CMK (cell line): ENCODE measurements at regions not wholly inside any gene's neighbourhood (a gene's known extent, or its start where the extent isn't known, plus 50 kb on each side); places are given as distances from the start of the nearest gene placed in this dataset.

Experiments
- DNase-seq: peaks from one replicate; pipeline ENCODE4 v3.0.0-alpha.2; 2010; ENCODE audit warnings: low read depth

DNA sequence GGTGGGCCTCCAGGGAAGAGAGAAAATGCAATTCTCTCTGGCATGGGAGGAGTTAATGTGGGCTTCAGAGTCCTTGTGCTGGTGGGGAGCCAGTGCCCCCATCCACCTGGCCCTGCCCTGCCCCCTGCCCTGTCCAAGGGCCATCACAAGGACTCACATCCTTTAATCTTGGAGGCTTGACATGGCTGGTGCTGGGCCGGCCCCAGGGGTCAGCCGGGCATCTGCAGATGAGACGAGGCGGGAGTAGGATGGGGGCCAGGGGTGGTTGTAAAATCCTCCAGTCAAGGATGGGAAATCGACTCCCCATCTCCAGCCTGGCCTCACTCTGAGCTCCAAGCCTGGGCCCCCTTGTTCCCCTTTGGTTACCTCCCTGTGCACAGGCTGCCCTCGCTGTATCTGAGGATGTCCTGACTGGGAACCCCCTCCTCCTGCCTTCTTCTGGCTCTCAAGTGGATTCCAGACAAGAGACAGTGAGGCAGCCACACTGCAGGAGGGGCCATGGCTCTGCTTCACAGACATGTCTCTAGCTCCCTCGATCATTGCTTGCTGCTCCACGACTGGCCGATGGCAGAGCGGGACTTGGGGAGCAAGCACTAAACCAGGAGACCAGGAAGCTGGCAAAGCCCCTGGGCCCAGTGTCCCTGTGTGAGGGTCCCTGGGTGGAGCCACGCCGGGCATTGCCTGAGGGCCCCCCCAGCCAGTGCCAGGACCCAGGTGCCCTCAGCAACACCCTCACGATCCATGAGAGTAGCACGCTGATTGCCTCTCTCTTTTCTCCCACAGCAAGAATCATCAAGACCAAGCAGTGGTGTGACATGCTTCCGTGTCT lies 1120.5 kb downstream of the BRD1 start:
- no peak for DNase-seq

DNA sequence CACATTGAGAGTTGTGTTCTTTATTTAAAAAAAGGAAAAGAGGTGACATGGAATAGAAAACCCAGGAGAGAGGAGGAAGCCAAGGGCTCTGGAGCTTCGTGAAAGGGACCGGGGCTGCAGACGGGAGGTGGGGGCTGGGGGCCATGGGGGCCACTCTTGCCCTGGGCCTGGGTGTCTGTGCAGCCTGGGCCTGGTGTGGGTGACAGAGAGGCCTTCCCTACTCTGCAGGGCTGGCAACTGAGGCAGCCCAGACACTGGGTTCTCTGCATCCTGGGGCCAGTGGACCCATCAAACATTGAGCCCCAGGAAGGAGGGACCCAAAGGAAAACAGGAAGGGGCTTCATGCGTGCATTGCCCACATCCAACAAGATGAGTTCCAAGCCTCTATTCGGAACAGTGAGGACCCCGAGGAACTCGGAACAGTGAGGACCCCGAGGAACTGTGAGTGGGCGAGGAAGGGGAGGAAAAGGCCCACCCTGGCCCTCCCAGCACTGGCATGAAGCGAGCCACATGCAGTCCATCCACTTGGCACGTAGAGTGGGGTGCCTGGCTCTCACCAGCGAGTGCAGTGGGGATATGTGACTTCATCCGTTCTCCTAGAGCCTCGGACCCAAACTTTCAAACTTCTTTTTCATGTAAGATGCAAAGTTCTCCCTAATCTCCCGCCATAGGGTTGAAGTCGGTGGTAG lies 1121.6 kb downstream of the BRD1 start:
- no peak for DNase-seq

DNA sequence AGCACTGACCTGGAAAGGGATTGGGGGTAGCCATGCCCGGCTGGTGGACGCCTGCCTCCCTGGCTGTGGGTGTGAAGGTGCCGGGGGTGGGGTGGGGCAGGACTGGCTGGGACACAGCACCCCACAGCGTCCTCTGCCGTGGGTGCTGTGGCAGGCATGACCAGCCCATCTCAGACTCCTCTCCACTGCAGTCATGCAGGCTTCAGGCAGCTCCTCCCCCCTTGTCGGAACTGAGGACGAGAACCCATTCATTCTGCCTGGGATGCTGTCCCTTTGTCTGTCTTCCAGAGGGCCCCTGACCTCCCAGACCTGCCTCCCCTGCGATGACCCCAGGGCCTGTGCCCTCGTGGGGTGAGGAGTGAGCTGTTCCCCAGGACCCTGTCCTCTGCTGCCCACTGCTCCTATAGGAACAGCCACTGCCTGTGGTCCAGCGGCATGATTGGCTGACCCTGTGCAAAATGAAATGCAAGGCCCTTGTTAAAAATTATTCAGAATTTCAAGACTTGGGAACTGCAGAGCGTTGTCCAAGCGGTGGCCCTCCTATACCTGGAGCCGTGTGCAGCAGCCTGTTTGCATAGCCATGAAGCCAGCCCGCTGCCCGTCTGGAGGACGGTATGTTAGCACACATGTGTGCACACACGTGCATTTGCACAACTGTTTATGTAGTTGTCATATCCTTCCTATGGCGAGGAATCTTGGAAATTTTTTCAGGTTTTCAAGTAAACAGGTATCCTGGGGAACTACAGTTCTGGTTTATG lies 1122.3 kb downstream of the BRD1 start:
- DNase-seq: no peak

DNA sequence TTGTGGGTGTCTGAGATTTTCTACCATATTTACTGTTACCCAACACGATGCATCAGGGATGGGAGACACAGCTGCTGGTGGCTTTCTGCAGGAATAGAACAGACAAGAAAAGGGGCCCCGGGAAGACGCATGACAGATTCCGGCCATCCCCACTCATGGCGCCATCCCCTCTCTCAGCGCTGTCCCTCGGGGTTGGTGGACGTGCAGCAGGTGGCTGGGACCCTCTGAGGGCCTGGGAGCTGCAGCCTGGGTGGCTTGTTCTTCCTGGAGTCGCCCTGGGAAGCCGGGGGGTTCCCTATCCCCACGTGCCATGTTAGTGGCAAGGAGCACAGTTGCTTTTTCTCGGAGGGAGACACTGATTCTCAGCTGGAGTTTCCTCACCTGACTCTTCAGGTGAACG lies 1123.3 kb downstream of the BRD1 start:
- no peak for DNase-seq

DNA sequence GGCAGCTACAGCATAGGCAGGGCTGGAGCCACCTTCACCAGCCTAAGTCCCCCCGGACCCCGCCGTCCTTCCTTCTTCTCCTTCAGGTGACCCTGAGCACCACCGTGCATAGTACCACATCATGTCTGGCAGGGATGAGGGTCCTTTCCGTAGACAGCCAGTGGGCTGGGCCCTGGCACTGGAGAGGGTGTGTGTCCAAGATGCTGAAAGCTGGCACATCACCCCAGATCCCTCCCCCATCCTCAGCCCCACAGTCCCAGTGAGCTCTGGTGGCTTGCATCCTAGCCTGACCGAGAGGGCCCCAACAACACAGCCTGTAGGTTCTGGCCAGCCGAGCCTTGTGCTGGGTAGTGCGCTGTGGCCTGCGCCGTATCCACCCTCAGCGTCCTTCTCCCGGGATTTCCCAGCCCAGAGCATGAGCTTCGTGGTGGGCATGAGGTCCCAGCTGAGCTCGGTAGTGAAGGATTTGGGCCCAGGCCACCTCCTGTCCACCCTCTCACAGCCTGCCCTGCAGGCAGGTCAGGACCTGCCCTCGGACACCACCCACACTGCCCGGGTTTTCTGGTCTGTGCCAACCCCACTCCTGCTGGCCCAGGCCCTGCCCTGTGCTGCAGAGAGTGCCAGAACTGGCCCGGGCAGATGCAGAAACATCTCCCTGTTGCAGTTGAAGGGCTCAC lies 1124.3 kb downstream of the BRD1 start:
- DNase-seq: no peak

DNA sequence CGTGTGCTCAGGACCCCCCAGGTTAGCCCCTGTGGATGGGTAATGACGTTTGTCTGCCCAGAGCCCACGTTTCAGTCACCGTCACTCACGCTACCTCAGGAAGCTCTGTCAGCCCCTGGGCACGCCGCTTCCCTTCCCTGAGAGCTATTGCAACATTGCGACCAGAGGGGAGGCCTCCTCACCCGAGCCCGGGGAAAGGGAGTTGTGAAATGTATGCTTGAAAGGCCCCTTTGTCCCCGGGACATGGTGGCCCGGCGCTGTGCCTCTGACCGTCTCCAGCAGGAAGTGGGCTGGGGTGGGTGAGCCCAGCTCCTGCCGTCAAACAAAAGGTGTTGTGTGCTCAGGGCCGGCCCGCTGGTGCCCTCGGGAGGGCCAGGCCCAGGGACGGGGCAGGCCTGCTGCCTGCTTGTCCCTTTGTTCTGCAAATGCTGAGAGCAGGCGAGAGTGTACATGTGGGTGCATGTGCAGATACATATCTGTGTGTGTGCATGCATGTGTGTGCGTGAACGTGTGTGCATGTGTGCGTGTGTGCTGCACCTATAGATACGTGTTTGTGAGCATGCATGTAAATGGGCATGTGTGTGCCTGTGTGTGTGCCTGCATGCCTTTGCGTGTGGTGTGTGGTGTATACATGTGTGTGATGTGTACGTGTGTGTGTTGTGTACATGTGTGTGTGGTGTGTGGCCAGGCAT lies 1125.0 kb downstream of the BRD1 start:
- DNase-seq: no peak

DNA sequence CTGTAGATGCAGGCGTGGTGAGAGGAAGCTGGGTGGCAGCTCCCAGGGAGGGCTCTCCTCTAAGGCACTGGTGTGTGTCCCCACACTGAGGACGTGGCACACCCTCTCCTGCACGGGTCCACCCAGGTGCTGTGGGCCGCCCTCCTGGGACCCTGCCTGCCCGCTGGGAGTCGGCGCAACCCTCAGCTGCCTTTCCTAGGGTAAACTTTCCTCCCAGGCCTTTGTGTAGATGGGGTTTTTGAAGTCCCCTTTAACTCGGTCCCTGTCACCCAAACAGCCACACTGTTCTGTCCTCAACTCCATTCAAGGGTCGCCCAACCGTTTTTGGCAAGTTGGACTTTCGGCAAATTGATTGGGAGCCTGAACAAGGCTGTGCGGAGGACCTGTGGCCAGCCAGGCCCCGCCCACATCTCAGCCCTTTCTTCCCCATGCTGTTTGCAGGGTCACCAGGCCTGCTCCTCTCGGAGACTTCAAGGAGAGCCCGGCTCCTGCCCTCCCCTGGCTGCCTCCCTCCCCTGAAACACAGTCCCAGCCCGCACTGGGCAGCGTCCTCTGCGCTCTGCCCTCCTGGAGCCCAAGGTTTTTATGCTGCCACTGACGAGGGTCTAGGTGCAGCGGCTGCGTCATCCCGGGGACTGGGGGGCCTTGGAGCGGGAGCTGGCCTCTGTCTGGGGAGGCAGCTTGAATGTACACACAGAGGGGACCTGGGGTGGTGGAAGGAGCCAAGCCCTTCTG lies 1126.2 kb downstream of the BRD1 start:
- no peak for DNase-seq

DNA sequence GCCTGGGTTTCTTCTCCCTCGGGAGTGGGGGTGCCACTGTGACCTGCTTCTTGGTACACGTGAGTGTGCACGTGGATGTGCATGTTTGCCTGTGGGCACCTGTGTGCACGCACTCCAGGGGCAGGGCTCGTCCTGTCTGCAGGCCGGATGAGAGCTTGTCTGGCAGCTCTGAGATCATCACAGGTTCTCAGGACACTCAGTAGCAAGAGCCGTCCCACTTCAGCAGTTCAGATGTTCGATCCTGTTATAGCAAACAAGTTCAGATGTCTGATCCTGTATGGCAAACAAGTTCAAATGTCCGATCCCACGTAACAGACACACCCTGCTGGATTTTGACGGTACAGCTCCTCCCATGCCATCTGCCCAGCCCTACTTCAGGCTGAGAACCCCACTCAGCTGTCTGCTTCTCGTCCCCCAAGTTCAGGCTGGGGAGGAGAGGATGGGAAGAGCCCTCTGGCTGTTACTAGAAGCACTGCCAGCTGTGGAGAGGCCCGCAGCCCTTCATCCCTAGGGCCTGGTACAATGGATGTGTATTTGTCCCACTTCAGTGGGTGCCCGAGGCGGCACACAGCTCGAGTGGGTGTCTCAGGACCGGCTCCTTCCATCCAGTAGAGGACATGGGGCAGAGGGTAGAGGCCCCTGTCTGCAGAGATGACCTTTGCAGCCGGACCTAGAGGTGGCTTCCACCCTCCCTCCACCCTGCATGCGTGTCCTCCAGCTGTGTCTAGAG lies 1126.9 kb downstream of the BRD1 start:
- no peak for DNase-seq

DNA sequence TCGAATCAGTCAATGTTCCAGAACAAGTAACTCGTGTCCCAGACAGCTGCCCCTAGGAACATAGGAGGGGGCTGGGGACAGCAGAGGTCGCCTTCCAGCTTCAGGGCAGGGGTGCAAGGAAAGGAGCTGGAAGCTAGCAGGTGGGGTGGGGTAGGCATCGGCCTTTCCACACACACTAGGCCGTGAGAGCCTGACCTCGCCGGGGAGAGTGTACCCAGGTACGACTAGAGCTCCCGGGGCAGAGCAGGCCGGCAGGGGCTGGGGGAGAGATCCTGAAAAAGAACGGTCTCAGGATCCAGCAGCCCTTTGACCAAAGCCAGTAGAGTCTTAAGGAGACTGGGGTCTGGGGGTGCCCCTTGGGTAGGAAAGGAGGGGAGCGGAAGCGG lies 1127.5 kb downstream of the BRD1 start:
- DNase-seq: no peak

DNA sequence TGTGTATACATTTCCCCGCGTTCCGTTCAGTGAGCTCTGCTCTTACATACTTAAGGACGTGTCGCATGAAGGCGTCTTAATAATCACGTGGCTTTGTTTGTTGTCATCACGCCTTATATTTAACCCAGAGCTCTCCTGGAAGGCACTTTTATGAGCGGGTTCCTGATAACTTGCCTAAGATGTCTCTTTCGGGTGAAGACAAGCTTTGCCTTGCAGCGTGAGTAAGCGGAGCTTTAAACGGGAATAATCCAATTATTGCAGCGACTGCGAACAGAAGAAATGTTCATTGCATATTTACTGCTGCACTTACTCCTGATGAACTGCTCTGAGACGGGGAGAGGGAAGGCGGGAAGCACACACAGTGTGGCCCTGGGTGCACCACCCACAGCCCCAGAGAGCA lies 1128.2 kb downstream of the BRD1 start:
- no peak for DNase-seq

DNA sequence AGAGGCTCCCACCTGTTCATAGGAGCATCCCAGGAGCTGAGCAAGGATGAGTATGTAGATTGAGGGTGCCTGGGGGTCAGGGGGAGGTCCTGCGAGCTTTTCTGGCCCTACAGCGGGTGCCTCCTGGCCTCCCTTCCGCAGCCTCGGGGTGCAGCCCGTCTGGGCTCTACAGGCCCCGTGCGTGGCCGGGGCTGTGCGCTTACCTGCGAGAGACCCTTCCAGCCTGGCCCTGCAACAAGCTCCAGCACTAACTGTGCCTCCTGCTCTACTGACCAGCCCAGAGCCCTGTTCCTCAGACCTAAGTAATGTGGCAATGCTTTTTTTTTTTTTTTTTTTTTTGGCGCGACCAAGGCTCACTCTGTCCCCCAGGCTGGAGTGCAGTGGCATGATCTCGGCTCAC lies 1129.1 kb downstream of the BRD1 start:
- no peak for DNase-seq

DNA sequence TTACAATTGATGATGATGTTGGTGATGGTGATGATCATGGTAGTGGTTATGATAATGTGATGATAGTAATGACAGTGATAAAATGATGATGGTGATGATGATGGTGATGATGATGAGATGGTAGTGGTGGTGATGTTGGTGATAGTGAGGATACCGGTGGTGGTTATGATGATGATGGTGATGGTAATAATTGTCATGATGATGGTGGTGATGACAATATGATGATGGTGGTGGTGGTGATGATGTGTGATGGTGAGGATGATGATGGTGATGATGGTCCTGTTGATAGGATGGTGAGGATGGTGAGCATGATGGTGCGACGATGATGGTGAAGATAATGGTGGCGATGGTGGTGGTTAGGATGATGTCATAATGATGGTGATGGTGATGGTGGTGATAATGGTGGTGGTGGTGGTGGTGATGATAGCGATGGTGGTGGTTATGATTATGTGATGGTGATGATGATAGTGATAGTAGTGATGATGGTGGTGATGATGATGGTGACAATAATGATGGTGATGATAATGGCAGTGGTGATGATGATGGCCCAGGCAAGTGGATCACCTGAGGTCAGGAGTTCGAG lies 1129.9 kb downstream of the BRD1 start:
- DNase-seq: no peak

DNA sequence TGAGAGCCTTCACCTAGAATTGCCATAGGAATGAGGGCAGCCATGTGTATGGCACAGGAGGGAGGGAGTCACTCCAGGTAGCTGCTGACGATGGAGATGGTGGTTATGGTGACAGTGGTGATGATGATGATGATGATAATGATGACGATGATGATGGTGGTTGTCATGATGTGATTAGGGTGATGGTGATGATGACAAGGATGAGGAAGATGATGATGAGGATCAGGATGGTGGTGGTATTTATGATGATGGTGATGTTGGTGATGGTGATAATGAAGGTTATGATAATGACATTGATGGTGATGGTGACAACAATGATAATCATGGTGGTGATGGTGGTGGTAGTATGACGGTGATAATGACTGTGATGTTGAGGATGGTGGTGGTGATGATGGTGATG lies 1130.5 kb downstream of the BRD1 start:
- no peak for DNase-seq

DNA sequence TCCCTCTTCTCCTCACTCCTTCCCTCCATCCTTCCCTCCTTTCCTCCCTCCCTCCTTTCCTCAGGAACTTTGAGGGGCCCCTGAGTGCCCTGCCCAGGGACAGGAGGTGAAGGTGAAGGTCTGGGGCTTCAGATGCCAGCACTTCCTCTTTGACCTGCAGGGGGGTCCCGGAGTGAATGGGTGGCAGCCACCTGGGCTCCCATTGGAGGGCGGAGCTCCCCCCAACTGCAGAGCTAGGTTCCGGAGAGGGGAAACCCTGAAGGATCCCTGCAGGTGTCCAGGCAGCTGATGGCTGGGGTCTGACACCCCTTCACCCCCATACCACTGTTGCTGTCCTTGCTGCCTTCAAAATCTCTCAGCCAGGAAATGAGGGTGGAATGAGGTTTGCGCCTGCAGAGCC lies 1131.3 kb downstream of the BRD1 start:
- no peak for DNase-seq

DNA sequence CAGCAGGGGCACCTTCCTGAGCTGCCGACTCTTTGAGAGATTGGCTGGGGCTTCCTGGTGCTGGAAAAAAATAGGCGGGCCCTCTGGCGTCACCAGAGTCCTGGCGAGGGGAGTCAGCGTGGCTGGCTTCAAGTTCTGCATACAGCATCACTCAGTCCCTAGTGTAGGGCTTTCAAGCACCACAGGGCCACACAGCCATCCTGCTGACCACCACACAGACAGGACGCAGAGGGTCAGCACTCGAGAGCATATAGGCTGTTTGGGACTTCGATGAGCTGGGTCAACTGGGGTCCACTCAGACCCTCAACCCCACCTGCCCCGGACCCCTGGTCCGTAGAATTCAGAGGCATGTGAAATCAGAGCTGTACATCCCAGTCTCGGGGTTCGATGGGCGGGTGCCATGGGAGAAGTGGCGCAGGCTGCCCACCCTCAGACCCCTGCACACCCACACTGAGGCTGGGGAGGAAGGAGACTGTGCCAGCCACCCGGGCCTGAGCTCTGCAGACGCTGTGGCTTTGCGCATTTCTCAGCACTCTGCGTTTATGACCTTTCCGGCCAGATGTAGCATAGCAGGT lies 1131.9 kb downstream of the BRD1 start:
- DNase-seq: no peak

DNA sequence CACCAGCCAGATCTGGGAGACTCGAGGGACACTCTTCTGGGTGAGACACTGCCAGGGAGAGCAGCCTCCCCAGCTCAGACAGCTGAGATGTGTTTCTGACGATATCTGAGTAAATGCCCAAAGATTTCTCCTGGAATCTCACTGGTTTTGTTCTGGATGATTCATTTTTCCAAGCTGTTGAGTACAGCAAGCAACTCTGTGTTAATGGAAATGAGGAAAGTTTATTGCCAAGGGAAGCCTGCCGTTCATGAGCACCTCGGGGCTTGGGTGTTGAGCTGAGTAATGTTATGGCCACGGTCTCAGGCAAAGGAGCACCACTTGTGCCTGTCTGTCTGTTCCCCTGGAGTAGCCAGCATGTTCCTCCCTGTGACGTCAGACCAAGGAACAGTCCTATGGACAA lies 1132.4 kb downstream of the BRD1 start:
- no peak for DNase-seq

DNA sequence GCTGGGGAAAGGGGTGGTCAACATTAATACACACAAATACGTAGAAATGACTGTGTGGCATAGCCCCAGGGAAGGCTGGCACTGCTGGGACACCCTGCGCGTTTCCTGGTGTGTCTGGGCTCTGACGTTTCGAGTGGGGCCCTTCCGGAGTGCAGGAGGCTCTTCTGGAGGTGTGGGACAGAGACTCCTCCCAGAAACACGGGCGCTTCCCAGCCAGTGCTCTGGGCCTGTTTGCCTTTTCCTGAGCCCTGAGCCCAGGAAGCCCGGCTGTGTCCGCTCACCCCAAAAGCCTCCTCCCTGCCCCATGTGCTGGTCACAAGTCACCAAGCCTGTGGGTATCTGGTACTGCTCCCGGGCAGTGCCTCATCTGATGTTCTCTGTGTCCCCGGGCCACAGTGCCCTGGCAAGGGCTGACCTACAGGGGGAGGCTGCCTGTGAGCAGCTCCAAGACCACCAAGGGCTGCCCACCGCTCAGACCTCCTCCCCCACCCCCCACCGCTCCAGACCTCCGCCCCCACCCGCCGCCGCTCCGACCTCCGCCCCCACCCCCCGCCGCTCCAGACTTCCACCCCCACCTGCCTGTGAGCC lies 1133.3 kb downstream of the BRD1 start:
- no peak for DNase-seq

DNA sequence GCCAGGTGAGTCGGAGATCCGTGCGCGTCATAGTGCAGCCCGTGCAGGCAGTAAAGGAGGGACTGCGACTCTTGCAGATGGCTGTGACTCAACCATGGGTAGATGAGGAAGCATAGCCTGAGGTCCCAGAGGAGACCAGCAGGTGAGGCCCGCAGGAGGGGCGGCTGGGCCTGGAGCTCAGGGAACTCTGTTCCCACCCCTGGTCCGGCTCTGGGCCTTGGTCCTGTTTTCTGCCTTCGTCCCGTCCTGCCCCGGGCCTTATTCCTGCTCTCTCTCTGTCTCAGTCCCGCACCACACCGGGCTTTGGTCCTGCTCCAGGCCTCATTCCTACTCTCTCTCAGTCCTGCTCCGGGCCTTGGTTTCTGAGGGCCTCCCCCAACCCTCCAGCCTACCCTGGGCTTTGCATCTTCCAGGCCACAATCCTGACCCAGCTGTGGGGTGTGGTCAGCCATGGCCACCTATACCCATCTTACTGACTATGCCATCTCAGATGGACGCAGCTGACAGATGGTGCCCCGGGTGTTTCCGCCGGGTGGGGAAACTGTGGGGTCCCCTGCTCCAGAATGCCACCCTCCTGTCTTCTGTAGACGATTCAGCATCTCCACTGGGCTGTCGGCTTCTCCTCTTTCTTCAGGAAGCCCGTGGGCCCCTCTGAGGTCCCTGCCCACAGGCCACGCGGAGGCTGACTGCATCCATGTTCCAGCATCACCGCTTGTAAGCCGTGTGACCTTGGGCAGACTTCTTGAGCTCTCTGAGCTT lies 1134.1 kb downstream of the BRD1 start:
- DNase-seq: no peak
